ENCODE measurements at regions not wholly inside any gene's neighbourhood (a gene's known extent, or its start where the extent isn't known, plus 50 kb on each side); places are given as distances from the start of the nearest gene placed in this dataset.

GRCh38 chr2:147644491-147644890 lies 200.3 kb upstream of the ACVR2A start:
- H3F3A ChIP-seq (replicated peaks; ENCODE audit: low read depth), result 0 out of 2 replicates have a peak, but pooled peaks cover 2% of the 10 kb centered on the region
- no peak overlapping the region for H2AFZ ChIP-seq
- no peak overlapping the region for H3K27ac ChIP-seq (ENCODE audit: low read depth)
- TF ChIP-seq CTCF (conservative IDR thresholded peaks at IDR 0.05; ENCODE audit: low read depth in 2 of 2), result no peak
- no peak for TF ChIP-seq REST (IDR thresholded peaks at IDR 0.05; ENCODE audit: unreplicated experiment)
- TF ChIP-seq ETS1 (IDR thresholded peaks at IDR 0.05), result no peak
- TF ChIP-seq POLR2AphosphoS5 (IDR thresholded peaks at IDR 0.05; ENCODE audit: low read depth), result no peak
- TF ChIP-seq NANOG (IDR thresholded peaks at IDR 0.05; ENCODE audit: borderline replicate concordance), result no peak
- no peak for TF ChIP-seq CREB1 (CRISPR knock-in tag; IDR thresholded peaks at IDR 0.05; ENCODE audit: low read depth)
- no peak for TF ChIP-seq EZH2 (IDR thresholded peaks at IDR 0.05; ENCODE audit: low read depth, unreplicated experiment)
- no peak for TF ChIP-seq EZH2phosphoT487 (IDR thresholded peaks at IDR 0.05; ENCODE audit: unreplicated experiment)
- no peak for TF ChIP-seq STAT1 (IDR thresholded peaks at IDR 0.05; ENCODE audit: unreplicated experiment)
- no peak for TF ChIP-seq JUNB (IDR thresholded peaks at IDR 0.05; ENCODE audit: unreplicated experiment)
- TF ChIP-seq ZNF331 (CRISPR knock-in tag; IDR thresholded peaks at IDR 0.05; ENCODE audit: low read depth), result no peak
- no peak for TF ChIP-seq ZNF114 (CRISPR knock-in tag; IDR thresholded peaks at IDR 0.05)
- TF ChIP-seq, protein P1, sequence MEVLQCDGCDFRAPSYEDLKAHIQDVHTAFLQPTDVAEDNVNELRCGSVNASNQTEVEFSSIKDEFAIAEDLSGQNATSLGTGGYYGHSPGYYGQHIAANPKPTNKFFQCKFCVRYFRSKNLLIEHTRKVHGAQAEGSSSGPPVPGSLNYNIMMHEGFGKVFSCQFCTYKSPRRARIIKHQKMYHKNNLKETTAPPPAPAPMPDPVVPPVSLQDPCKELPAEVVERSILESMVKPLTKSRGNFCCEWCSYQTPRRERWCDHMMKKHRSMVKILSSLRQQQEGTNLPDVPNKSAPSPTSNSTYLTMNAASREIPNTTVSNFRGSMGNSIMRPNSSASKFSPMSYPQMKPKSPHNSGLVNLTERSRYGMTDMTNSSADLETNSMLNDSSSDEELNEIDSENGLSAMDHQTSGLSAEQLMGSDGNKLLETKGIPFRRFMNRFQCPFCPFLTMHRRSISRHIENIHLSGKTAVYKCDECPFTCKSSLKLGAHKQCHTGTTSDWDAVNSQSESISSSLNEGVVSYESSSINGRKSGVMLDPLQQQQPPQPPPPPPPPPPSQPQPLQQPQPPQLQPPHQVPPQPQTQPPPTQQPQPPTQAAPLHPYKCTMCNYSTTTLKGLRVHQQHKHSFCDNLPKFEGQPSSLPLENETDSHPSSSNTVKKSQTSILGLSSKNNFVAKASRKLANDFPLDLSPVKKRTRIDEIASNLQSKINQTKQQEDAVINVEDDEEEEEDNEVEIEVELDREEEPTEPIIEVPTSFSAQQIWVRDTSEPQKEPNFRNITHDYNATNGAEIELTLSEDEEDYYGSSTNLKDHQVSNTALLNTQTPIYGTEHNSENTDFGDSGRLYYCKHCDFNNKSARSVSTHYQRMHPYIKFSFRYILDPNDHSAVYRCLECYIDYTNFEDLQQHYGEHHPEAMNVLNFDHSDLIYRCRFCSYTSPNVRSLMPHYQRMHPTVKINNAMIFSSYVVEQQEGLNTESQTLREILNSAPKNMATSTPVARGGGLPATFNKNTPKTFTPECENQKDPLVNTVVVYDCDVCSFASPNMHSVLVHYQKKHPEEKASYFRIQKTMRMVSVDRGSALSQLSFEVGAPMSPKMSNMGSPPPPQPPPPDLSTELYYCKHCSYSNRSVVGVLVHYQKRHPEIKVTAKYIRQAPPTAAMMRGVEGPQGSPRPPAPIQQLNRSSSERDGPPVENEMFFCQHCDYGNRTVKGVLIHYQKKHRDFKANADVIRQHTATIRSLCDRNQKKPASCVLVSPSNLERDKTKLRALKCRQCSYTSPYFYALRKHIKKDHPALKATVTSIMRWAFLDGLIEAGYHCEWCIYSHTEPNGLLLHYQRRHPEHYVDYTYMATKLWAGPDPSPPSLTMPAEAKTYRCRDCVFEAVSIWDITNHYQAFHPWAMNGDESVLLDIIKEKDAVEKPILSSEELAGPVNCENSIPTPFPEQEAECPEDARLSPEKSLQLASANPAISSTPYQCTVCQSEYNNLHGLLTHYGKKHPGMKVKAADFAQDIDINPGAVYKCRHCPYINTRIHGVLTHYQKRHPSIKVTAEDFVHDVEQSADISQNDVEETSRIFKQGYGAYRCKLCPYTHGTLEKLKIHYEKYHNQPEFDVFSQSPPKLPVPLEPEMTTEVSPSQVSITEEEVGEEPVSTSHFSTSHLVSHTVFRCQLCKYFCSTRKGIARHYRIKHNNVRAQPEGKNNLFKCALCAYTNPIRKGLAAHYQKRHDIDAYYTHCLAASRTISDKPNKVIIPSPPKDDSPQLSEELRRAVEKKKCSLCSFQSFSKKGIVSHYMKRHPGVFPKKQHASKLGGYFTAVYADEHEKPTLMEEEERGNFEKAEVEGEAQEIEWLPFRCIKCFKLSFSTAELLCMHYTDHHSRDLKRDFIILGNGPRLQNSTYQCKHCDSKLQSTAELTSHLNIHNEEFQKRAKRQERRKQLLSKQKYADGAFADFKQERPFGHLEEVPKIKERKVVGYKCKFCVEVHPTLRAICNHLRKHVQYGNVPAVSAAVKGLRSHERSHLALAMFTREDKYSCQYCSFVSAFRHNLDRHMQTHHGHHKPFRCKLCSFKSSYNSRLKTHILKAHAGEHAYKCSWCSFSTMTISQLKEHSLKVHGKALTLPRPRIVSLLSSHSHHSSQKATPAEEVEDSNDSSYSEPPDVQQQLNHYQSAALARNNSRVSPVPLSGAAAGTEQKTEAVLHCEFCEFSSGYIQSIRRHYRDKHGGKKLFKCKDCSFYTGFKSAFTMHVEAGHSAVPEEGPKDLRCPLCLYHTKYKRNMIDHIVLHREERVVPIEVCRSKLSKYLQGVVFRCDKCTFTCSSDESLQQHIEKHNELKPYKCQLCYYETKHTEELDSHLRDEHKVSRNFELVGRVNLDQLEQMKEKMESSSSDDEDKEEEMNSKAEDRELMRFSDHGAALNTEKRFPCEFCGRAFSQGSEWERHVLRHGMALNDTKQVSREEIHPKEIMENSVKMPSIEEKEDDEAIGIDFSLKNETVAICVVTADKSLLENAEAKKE (CRISPR knock-in tag; IDR thresholded peaks at IDR 0.05), result no peak
- Mint-ChIP-seq H3K4me1 (peaks cover 35% of the 10 kb centered on the region), H3K27ac (no peak overlapping the region), H3K4me3 (no peak overlapping the region), H3K27me3 (ENCODE audit: insufficient read depth, low read depth, poor library complexity) (no peaks in the 10 kb centered on the region), H3K36me3 (ENCODE audit: low read depth) (no peaks in the 10 kb centered on the region), H3K9me3 (no peaks in the 10 kb centered on the region)
- H3K36me3 ChIP-seq (ENCODE audit: insufficient read depth), result no peaks in the 10 kb centered on the region
- ATAC-seq, result no peak
- H4K20me1 ChIP-seq (replicated peaks; ENCODE audit: insufficient read depth), result no peaks in the 10 kb centered on the region
- H3K79me2 ChIP-seq (replicated peaks; ENCODE audit: insufficient read depth), result no peaks in the 10 kb centered on the region
- H3K9me2 ChIP-seq (ENCODE audit: insufficient read depth), result peaks cover 11% of the 10 kb centered on the region; the same call in 1 of the 2 replicates
- H3K27me3 ChIP-seq (ENCODE audit: insufficient read depth), result no peaks in the 10 kb centered on the region
- no peak overlapping the region for H3K4me3 ChIP-seq
- H3K4me2 ChIP-seq, result no peak overlapping the region
- peaks cover 33% of the 10 kb centered on the region for H3K4me1 ChIP-seq (ENCODE audit: insufficient read depth)
- DNase-seq (ENCODE audit: low spot score), result no peak

Data from GM23338 (cell line).